BE2C (cell line): ENCODE measurements at regions not wholly inside any gene's neighbourhood (a gene's known extent, or its start where the extent isn't known, plus 50 kb on each side); places are given as distances from the start of the nearest gene placed in this dataset.

Experiments used
- DNase-seq: peaks from one replicate; pipeline ENCODE4 v3.0.0-alpha.2; 2020
- H3K27me3 ChIP-seq: fragments of 250-450 bp; sonication (Bioruptor Pico); 2 replicates; pipeline ENCODE4 v1.5.1; 2020; ENCODE audit warnings: mild to moderate bottlenecking
- H3K36me3 ChIP-seq: fragments of 250-450 bp; sonication (Bioruptor Pico); 2 replicates; pipeline ENCODE4 v1.5.1; 2020; ENCODE audit warnings: mild to moderate bottlenecking
- H3K4me1 ChIP-seq: fragments of 250-450 bp; sonication (Bioruptor Pico); 2 replicates; pipeline ENCODE4 v1.5.1; 2020
- H3K4me3 ChIP-seq: 2 replicates; pipeline ENCODE4 v1.5.1; 2011; ENCODE audit warnings: low read depth, low read length
- H3K9me3 ChIP-seq: fragments of 250-450 bp; sonication (Bioruptor Pico); 2 replicates; pipeline ENCODE4 v1.5.1; 2020
- CTCF ChIP-seq: IDR thresholded peaks from 2 replicates; pipeline ENCODE4 v1.5.1; 2012; ENCODE audit warnings: mild to moderate bottlenecking, low read depth, low read length

GRCh38 chr2:107218208-107218607, 332.2 kb upstream of the ST6GAL2 start:
- Histone ChIP-seq H3K4me3 (no peak overlapping the region), H3K27me3 (no peaks in the 10 kb centered on the region), H3K4me1 (no peaks in the 10 kb centered on the region), H3K9me3 (no peaks in the 10 kb centered on the region), H3K36me3 (no peaks in the 10 kb centered on the region)
- no peak for TF ChIP-seq CTCF
- no peak for DNase-seq

GRCh38 chr2:107222466-107222865, 336.5 kb upstream of the ST6GAL2 start:
- Histone ChIP-seq H3K4me1 (no peaks in the 10 kb centered on the region), H3K9me3 (no peaks in the 10 kb centered on the region), H3K27me3 (no peaks in the 10 kb centered on the region), H3K4me3 (no peak overlapping the region), H3K36me3 (no peaks in the 10 kb centered on the region)
- no peak for TF ChIP-seq CTCF
- DNase-seq = no peak

GRCh38 chr2:107235491-107236254, 349.7 kb upstream of the ST6GAL2 start:
- no peaks in the 10 kb centered on the region for H3K36me3 ChIP-seq
- H3K27me3 ChIP-seq = no peaks in the 10 kb centered on the region
- H3K4me1 ChIP-seq = no peaks in the 10 kb centered on the region
- DNase-seq = no peak
- no peak overlapping the region for H3K4me3 ChIP-seq
- no peaks in the 10 kb centered on the region for H3K9me3 ChIP-seq
- no peak for TF ChIP-seq CTCF

- H3K27me3 ChIP-seq = no peaks in the 10 kb centered on the region
- DNase-seq = no peak
- no peak for TF ChIP-seq CTCF
- no peaks in the 10 kb centered on the region for H3K9me3 ChIP-seq
- no peak overlapping the region for H3K4me3 ChIP-seq
- H3K4me1 ChIP-seq = no peaks in the 10 kb centered on the region
- no peaks in the 10 kb centered on the region for H3K36me3 ChIP-seq
Observed at GRCh38 chr2:107242811-107243210, 356.8 kb upstream of the ST6GAL2 start.

- H3K9me3 ChIP-seq = no peaks in the 10 kb centered on the region
- no peaks in the 10 kb centered on the region for H3K36me3 ChIP-seq
- no peak for TF ChIP-seq CTCF
- no peaks in the 10 kb centered on the region for H3K4me1 ChIP-seq
- no peak for DNase-seq
- no peaks in the 10 kb centered on the region for H3K27me3 ChIP-seq
- no peak overlapping the region for H3K4me3 ChIP-seq
Observed at GRCh38 chr2:107248932-107249331, 363.0 kb upstream of the ST6GAL2 start.

GRCh38 chr2:107255744-107256143, 369.8 kb upstream of the ST6GAL2 start:
- H3K9me3 ChIP-seq = no peaks in the 10 kb centered on the region
- H3K4me3 ChIP-seq = no peak overlapping the region
- H3K27me3 ChIP-seq = no peaks in the 10 kb centered on the region
- H3K36me3 ChIP-seq = no peaks in the 10 kb centered on the region
- H3K4me1 ChIP-seq = no peaks in the 10 kb centered on the region
- no peak for DNase-seq
- no peak for TF ChIP-seq CTCF
